ENCODE measurements at regions not wholly inside any gene's neighbourhood (a gene's known extent, or its start where the extent isn't known, plus 50 kb on each side); places are given as distances from the start of the nearest gene placed in this dataset.
"Not testable (repeated sequence)": the region's sequence is repeated elsewhere in the genome, so short reads cannot be mapped to it uniquely, and the experiment has no call there.

GRCh38 chrX:26845056-26845455, 618.1 kb downstream of the PPP4R3C start:
- H3K4me3 Mint-ChIP-seq = no peak overlapping the region
- ATAC-seq = no peak
- POLR2A ChIA-PET = no interaction called here

DNA sequence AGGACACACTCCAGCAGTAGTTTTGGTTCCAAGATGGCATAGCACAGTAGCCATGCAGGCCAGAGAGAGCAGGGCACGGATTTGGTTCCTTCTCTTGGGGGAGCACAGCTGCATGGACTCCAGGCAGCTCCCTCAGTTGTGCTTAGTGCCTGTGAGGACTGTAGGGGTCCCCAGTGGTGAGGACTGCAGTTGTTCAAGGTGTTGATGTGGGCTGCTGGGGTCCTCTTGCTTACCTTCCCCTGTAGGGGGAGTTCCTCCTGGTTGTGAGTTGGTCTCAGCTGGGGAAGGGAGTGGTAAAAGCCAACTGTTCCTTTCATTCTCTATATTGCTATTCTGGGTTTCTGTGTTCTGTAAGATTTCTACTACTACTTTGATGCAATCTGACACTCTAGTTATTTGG, 606.5 kb downstream of the MAGEB5 start:
- H3K27me3 Mint-ChIP-seq (ENCODE audit: low read depth) = no peaks in the 10 kb centered on the region
- DNase-seq (no peak), ATAC-seq (no peak)
- ChIA-PET CTCF (no interaction called here), POLR2A (no interaction called here)
- no peak overlapping the region for H3K27ac Mint-ChIP-seq
- H3K4me1 Mint-ChIP-seq (ENCODE audit: low read depth) = no peaks in the 10 kb centered on the region
- no peak overlapping the region for H3K4me3 Mint-ChIP-seq
- no peaks in the 10 kb centered on the region for H3K9me3 Mint-ChIP-seq (ENCODE audit: insufficient read depth)
- H3K36me3 Mint-ChIP-seq (ENCODE audit: low read depth) = no peaks in the 10 kb centered on the region

More at GRCh38 chrX:26845056-26845455, 618.1 kb downstream of the PPP4R3C start:
- no peaks in the 10 kb centered on the region for H3K36me3 Mint-ChIP-seq (ENCODE audit: low read depth)
- H3K9me3 Mint-ChIP-seq (ENCODE audit: insufficient read depth) = no peaks in the 10 kb centered on the region
- CTCF ChIA-PET = no interaction called here
- no peaks in the 10 kb centered on the region for H3K27me3 Mint-ChIP-seq (ENCODE audit: low read depth)
- no peaks in the 10 kb centered on the region for H3K4me1 Mint-ChIP-seq (ENCODE audit: low read depth)
- no peak for DNase-seq
- no peak overlapping the region for H3K27ac Mint-ChIP-seq

DNA sequence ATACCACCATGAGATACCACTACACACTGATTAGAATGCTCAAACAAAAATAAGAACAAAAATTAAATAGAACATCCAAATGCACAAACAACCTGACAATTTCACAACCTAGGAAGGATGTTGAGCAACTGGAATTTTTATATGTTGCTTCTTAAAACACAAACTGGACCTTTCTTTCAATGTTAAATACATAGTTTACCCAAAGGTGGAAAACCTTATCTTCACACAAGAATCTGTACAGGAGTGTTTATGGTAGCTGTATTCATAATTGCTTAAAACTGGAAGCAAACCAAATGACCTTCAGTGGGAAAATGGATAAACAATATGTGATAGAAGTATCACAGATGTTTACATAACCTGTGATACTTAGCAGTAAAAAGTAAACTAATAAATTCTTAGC, 573.8 kb downstream of the MAGEB5 start:
- Mint-ChIP-seq H3K27me3 (ENCODE audit: low read depth) (no peaks in the 10 kb centered on the region), H3K4me3 (no peak overlapping the region), H3K9me3 (ENCODE audit: insufficient read depth) (no peaks in the 10 kb centered on the region), H3K27ac (no peak overlapping the region), H3K36me3 (ENCODE audit: low read depth) (no peaks in the 10 kb centered on the region), H3K4me1 (ENCODE audit: low read depth) (no peaks in the 10 kb centered on the region)
- CTCF ChIA-PET = no interaction called here
- POLR2A ChIA-PET = no interaction called here
- DNase-seq = no peak
- no peak for ATAC-seq

DNA sequence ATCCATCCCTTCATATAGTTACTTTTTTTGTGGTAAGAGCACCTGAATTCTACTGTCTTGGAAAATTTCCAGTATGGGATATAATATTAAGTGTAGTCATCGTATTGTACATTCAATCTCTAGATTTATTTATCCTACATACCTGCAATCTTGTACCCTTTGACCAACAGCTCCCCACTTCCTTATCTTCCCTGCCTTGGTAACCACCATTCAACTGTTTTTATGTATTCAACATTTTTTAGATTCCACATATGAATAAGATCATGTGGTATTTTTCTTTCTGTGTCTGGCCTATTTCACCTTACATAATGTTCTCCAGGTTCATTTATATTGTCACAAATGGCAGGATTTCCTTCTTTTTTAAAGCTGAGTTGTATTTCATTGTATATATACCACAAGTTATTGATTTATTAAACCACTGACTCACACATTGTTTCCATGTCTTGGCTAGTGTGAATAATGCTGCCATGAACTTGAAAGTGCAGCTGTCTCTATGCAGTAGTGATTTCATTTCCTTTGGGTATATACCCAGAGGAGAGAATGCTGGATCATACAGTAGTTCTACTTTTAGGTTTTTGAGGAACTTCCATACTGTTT, 572.5 kb downstream of the MAGEB5 start:
- CTCF ChIA-PET = no interaction called here
- POLR2A ChIA-PET = no interaction called here

DNA sequence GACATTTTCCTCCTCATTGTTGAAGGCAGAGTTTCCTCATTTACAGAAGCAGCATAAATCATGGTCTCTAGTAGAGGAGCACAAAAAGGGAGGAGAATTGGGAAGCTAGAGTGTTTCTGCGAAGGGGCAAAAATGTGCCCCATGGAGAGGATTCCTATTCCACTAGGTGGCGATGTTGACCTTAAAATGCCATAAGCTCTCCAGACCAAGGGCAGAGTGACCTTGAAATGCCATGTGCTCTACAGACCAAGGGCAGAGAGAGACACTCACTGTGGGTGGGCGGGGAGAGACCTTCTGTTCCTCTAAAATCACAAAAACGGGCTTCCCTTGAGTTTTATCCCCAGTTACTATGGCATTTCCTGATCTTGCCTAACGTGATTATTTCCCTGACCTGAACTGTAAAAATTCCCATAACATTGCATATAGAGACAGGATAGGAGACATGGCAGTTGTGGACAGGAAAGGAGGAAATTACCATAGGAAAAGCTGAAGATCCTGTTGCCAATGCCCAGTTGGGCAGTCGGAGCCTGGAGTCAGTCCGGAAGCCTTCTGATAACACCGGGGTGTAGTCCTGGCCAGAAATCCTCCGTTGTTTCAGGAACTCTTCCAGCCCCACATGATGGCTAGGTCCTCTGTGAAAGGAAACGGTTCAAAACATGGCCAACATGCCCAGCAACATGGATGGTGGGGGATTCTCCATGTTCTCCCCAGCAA, 567.7 kb downstream of the MAGEB5 start:
- Mint-ChIP-seq H3K4me1 (ENCODE audit: low read depth) (no peaks in the 10 kb centered on the region), H3K27ac (no peak overlapping the region), H3K36me3 (ENCODE audit: low read depth) (no peaks in the 10 kb centered on the region), H3K4me3 (no peak overlapping the region), H3K9me3 (ENCODE audit: insufficient read depth) (no peaks in the 10 kb centered on the region), H3K27me3 (ENCODE audit: low read depth) (no peaks in the 10 kb centered on the region)
- CTCF ChIA-PET = no interaction called here
- DNase-seq = peak; percentile 17
- POLR2A ChIA-PET = no interaction called here
- ATAC-seq = no peak

More for the DNA sequence above, 572.5 kb downstream of the MAGEB5 start:
- Mint-ChIP-seq H3K36me3 (ENCODE audit: low read depth) (no peaks in the 10 kb centered on the region), H3K27me3 (ENCODE audit: low read depth) (no peaks in the 10 kb centered on the region), H3K4me1 (ENCODE audit: low read depth) (no peaks in the 10 kb centered on the region), H3K27ac (no peak overlapping the region), H3K9me3 (ENCODE audit: insufficient read depth) (no peaks in the 10 kb centered on the region), H3K4me3 (no peak overlapping the region)
- no peak for ATAC-seq
- DNase-seq = no peak

GRCh38 chrX:26778320-26778888, 562.4 kb downstream of the MAGEB5 start:
- ATAC-seq (no peak), DNase-seq (no peak)
- H3K4me3 Mint-ChIP-seq = no peak overlapping the region
- H3K36me3 Mint-ChIP-seq (ENCODE audit: low read depth) = no peaks in the 10 kb centered on the region
- H3K9me3 Mint-ChIP-seq (ENCODE audit: insufficient read depth) = no peaks in the 10 kb centered on the region
- CTCF ChIA-PET = no interaction called here
- no peak overlapping the region for H3K27ac Mint-ChIP-seq
- no peaks in the 10 kb centered on the region for H3K4me1 Mint-ChIP-seq (ENCODE audit: low read depth)
- POLR2A ChIA-PET = no interaction called here
- no peaks in the 10 kb centered on the region for H3K27me3 Mint-ChIP-seq (ENCODE audit: low read depth)

GRCh38 chrX:26762253-26762652, 546.3 kb downstream of the MAGEB5 start:
- DNase-seq = no peak
- H3K27me3 Mint-ChIP-seq (ENCODE audit: low read depth) = no peaks in the 10 kb centered on the region
- no peak for ATAC-seq
- ChIA-PET POLR2A (no interaction called here), CTCF (no interaction called here)
- no peaks in the 10 kb centered on the region for H3K9me3 Mint-ChIP-seq (ENCODE audit: insufficient read depth)
- no peaks in the 10 kb centered on the region for H3K4me1 Mint-ChIP-seq (ENCODE audit: low read depth)
- no peaks in the 10 kb centered on the region for H3K36me3 Mint-ChIP-seq (ENCODE audit: low read depth)
- no peak overlapping the region for H3K4me3 Mint-ChIP-seq
- no peak overlapping the region for H3K27ac Mint-ChIP-seq

DNA sequence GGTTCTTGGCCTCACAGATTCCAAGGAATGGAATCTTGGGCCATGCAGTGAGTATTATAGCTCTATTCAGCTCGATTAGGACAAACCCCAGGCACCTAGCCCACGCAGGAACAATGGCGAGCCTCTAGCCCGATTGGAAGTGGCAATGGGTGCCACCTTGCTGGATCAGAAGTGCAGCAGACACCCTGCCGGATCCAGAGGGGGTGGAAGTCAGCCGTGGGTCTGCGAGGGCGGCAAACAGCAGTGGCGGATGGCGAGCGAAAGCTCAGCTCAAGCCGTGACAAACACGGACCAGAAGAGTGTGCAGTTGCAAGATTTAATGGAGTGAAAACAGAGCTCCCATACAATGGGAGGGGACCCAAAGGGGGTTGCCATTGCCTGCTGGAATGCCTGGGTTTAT, 539.8 kb downstream of the MAGEB5 start:
- H3K27me3 Mint-ChIP-seq (ENCODE audit: low read depth); CTCF ChIA-PET; H3K36me3 Mint-ChIP-seq (ENCODE audit: low read depth); ATAC-seq; H3K9me3 Mint-ChIP-seq (ENCODE audit: insufficient read depth); POLR2A ChIA-PET; H3K27ac Mint-ChIP-seq; DNase-seq; H3K4me3 Mint-ChIP-seq; H3K4me1 Mint-ChIP-seq (ENCODE audit: low read depth): not testable (repeated sequence)

DNA sequence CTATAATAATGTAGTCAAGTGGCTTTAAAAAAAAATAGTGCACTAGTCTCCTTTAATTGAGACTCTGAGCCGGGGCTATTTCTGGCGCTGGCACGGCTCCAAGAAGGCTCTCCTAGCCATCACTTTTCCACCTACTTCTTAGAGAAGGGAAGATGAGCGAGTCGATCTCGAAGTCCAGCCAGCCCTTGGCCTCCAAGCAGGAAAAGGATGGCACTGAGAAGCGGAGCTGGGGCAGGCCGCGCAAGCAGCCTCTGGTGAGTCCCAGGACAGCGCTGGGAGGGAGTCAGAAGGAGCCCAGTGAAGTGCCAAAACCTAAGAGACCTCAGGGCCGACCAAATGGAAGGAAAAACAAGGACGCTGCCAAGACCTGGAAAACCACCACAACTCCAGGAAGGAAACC, 531.9 kb downstream of the MAGEB5 start:
- H3K27ac Mint-ChIP-seq = no peak overlapping the region

DNA sequence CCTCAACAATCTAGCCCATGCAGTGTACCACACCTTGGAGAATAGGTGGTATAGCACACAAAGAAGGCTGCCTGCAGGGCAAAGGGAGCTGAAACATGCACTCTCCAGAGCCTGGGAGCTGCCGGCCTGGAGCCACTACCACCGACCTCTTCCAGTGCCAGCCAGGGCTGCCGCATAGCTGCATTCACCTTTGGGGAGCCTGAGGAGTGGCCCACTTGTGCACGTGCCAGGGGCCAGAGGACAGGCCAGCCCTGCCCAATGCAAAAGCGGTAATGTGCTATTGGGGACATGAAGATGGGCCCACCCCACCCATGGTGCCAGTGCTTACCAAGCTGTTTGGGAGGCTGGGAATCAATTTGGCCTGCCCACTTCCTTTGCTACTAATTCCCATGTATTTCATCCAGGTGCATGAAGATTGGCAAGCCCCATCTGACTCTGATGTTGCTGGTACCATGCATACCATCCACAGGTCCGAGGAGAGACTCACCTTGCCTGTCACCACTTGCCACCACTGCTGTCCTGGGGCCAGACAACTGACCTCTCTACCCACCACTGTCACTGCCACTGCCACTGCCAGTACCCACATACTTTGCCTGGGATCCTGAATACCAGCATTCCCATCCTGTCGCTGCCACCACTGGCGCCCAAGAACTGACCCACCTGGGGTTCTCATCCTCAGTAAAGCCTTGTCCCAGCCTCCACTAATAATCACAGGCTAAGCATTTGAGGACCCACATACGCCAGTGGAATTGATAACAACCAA, 506.9 kb downstream of the MAGEB5 start:
- Mint-ChIP-seq H3K9me3 (ENCODE audit: insufficient read depth) (no peaks in the 10 kb centered on the region), H3K4me3 (no peak overlapping the region), H3K4me1 (ENCODE audit: low read depth) (no peaks in the 10 kb centered on the region), H3K27me3 (ENCODE audit: low read depth) (no peaks in the 10 kb centered on the region), H3K27ac (no peak overlapping the region), H3K36me3 (ENCODE audit: low read depth) (no peaks in the 10 kb centered on the region)
- DNase-seq = no peak
- ChIA-PET POLR2A (no interaction called here), CTCF (no interaction called here)
- no peak for ATAC-seq

More for the DNA sequence above, 531.9 kb downstream of the MAGEB5 start:
- ATAC-seq (no peak), DNase-seq (no peak)
- POLR2A ChIA-PET = no interaction called here
- CTCF ChIA-PET = no interaction called here
- Mint-ChIP-seq H3K9me3 (ENCODE audit: insufficient read depth) (peaks cover 4% of the 10 kb centered on the region), H3K4me1 (ENCODE audit: low read depth) (no peaks in the 10 kb centered on the region), H3K27me3 (ENCODE audit: low read depth) (no peaks in the 10 kb centered on the region), H3K36me3 (ENCODE audit: low read depth) (no peaks in the 10 kb centered on the region), H3K4me3 (no peak overlapping the region)

GRCh38 chrX:26672571-26672970, 456.6 kb downstream of the MAGEB5 start:
- no peaks in the 10 kb centered on the region for H3K9me3 Mint-ChIP-seq (ENCODE audit: insufficient read depth)
- ATAC-seq (no peak), DNase-seq (no peak)
- ChIA-PET CTCF (no interaction called here), POLR2A (no interaction called here)
- no peaks in the 10 kb centered on the region for H3K4me1 Mint-ChIP-seq (ENCODE audit: low read depth)
- H3K4me3 Mint-ChIP-seq = no peak overlapping the region
- H3K27ac Mint-ChIP-seq = no peak overlapping the region
- H3K36me3 Mint-ChIP-seq (ENCODE audit: low read depth) = no peaks in the 10 kb centered on the region
- no peaks in the 10 kb centered on the region for H3K27me3 Mint-ChIP-seq (ENCODE audit: low read depth)

DNA sequence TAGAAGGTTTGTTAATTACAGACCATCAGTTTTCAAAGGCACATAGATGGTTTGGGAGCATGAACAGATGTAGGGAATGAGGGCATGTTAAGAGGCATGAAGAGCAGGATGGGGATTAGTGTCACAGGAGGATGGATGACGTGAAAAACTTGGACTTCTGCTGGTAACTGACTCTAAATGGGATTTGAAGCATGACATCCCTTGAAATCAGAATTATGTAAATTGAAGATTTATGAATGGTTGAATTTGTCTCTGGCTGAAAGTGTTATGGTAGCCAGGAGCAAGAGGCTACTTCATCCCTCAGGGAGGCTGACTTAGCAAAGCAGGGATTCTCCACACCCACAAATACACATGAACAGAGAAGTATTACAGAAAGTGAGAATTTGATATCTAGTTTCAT, 454.6 kb downstream of the MAGEB5 start:
- no peak overlapping the region for H3K4me3 Mint-ChIP-seq
- no peak for DNase-seq

More for the DNA sequence above, 454.6 kb downstream of the MAGEB5 start:
- H3K27ac Mint-ChIP-seq = no peak overlapping the region
- POLR2A ChIA-PET = no interaction called here
- no peaks in the 10 kb centered on the region for H3K27me3 Mint-ChIP-seq (ENCODE audit: low read depth)
- no peaks in the 10 kb centered on the region for H3K9me3 Mint-ChIP-seq (ENCODE audit: insufficient read depth)
- H3K36me3 Mint-ChIP-seq (ENCODE audit: low read depth) = no peaks in the 10 kb centered on the region
- CTCF ChIA-PET = no interaction called here
- no peaks in the 10 kb centered on the region for H3K4me1 Mint-ChIP-seq (ENCODE audit: low read depth)
- no peak for ATAC-seq
